Coronary artery (tissue), 2 donors: ENCODE measurements at regions not wholly inside any gene's neighbourhood (a gene's known extent, or its start where the extent isn't known, plus 50 kb on each side); places are given as distances from the start of the nearest gene placed in this dataset.
"Not testable (repeated sequence)": the region's sequence is repeated elsewhere in the genome, so short reads cannot be mapped to it uniquely, and the experiment has no call there.

Experiments used
- DNase-seq: peaks from one replicate; pipeline ENCODE4 v3.0.0-alpha.2; 2017; ENCODE audit warnings: low spot score
- H3K27ac ChIP-seq, 2 donors: fragments of 200-600 bp; sonication (generic); one replicate each; pipeline ENCODE4 v1.5.1; 2016 to 2019
- H3K4me3 ChIP-seq: fragments of 200-600 bp; sonication (generic); 2 replicates; pipeline ENCODE4 v1.5.1; 2016; ENCODE audit warnings: mild to moderate bottlenecking, moderate library complexity
- CTCF ChIP-seq: fragments of 200-600 bp; sonication (generic); IDR thresholded peaks from one replicate; pipeline ENCODE4 v1.5.1; 2019; ENCODE audit warnings: antibody characterized with exemption

- DNase-seq, result no peak
- TF ChIP-seq CTCF, result no peak
Observed at GRCh38 chr16:66023481-66023880, 343.0 kb upstream of the CDH5 start.

GRCh38 chr16:66020642-66021041, 345.8 kb upstream of the CDH5 start:
- no peak overlapping the region for H3K27ac ChIP-seq
- no peak for TF ChIP-seq CTCF
- no peak for DNase-seq
- no peak overlapping the region for H3K4me3 ChIP-seq

More at GRCh38 chr16:66023481-66023880, 343.0 kb upstream of the CDH5 start:
- Histone ChIP-seq H3K4me3 (no peak overlapping the region), H3K27ac (no peak overlapping the region)

GRCh38 chr16:66020046-66020445, 346.4 kb upstream of the CDH5 start:
- TF ChIP-seq CTCF, result no peak
- Histone ChIP-seq H3K4me3 (no peak overlapping the region), H3K27ac (no peak overlapping the region)
- no peak for DNase-seq

- H3K4me3 ChIP-seq, DNase-seq, H3K27ac ChIP-seq: not testable (repeated sequence)
Observed at GRCh38 chr16:66019502-66019901, 347.0 kb upstream of the CDH5 start.

- no peak overlapping the region for H3K4me3 ChIP-seq
- no peak overlapping the region for H3K27ac ChIP-seq
- TF ChIP-seq CTCF, result no peak
- DNase-seq, result no peak
Observed at GRCh38 chr16:66014221-66014620, 352.3 kb upstream of the CDH5 start.

GRCh38 chr16:66013486-66013885, 353.0 kb upstream of the CDH5 start:
- no peak for DNase-seq
- no peak for TF ChIP-seq CTCF
- H3K4me3 ChIP-seq, result no peak overlapping the region
- no peak overlapping the region for H3K27ac ChIP-seq

- H3K4me3 ChIP-seq, result no peak overlapping the region
- H3K27ac ChIP-seq, result peak overlapping the region in 1 of 2 donors; percentile 10
- no peak for TF ChIP-seq CTCF
- DNase-seq, result no peak
Observed at GRCh38 chr16:66008136-66008535, 358.4 kb upstream of the CDH5 start.

- Histone ChIP-seq H3K27ac (peak overlapping the region in 1 of 2 donors; percentile 10), H3K4me3 (no peak overlapping the region)
- no peak for DNase-seq
- TF ChIP-seq CTCF, result no peak
Observed at GRCh38 chr16:66007717-66008116, 358.8 kb upstream of the CDH5 start.
